ENCODE measurements at regions not wholly inside any gene's neighbourhood (a gene's known extent, or its start where the extent isn't known, plus 50 kb on each side); places are given as distances from the start of the nearest gene placed in this dataset.

DNA sequence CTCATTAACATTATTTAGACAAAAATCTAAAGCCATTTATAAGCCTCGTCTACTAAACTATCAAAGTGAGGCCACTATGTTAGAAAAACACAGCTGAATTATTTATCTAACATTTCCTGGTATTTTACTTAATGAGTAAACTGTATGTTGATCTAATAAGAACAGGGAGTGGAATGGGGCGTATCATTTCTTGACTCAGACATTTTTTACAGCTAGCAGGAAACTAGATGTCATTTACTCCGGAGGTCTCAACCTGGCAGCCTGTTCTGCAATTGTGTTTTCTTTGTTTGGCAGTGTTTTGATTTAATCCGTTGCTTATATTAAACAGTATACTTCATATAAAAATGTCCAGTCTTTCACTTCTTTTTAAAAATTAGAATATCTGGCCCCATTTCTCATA lies 79.1 kb upstream of the ABI3BP start:
- intact Hi-C loops (cut with DNase I; ENCODE audit: low total_unique reads): no loop called here
- TF ChIP-seq CTCF (IDR thresholded peaks at IDR 0.05) (no peak), POLR2A (IDR thresholded peaks at IDR 0.05) (no peak)
- H3K4me3 ChIP-seq: no peak overlapping the region

GRCh38 chr3:101070799-101071121 lies 77.5 kb upstream of the ABI3BP start:
- no peaks in the 10 kb centered on the region for H3K9me3 ChIP-seq
- H3K27ac ChIP-seq: no peak overlapping the region
- TF ChIP-seq POLR2A (IDR thresholded peaks at IDR 0.05) (no peak), CTCF (IDR thresholded peaks at IDR 0.05) (no peak)
- no peaks in the 10 kb centered on the region for H3K27me3 ChIP-seq
- no peak for DNase-seq
- peaks cover 0 to 9% of the 10 kb centered on the region in 2 donors for H3K4me1 ChIP-seq
- intact Hi-C loops (cut with DNase I; ENCODE audit: low total_unique reads): no loop called here
- no peaks in the 10 kb centered on the region for H3K36me3 ChIP-seq
- H3K4me3 ChIP-seq: no peak overlapping the region

More for the DNA sequence above, 79.1 kb upstream of the ABI3BP start:
- Histone ChIP-seq H3K27me3 (no peaks in the 10 kb centered on the region), H3K36me3 (no peaks in the 10 kb centered on the region), H3K4me1 (no peaks in the 10 kb centered on the region), H3K9me3 (no peaks in the 10 kb centered on the region), H3K27ac (no peak overlapping the region)
- no peak for DNase-seq

GRCh38 chr3:101069901-101070798 lies 76.9 kb upstream of the ABI3BP start:
- Histone ChIP-seq H3K36me3 (no peaks in the 10 kb centered on the region), H3K9me3 (no peaks in the 10 kb centered on the region), H3K4me3 (no peak overlapping the region), H3K4me1 (peaks cover 0 to 11% of the 10 kb centered on the region in 2 donors), H3K27ac (peak overlapping the region in 1 of 2 donors; percentile 25), H3K27me3 (no peaks in the 10 kb centered on the region)
- intact Hi-C loops (cut with DNase I; ENCODE audit: low total_unique reads): no loop called here
- TF ChIP-seq POLR2A (IDR thresholded peaks at IDR 0.05): no peak
- peak in 3 of 4 experiments; percentile 10 to 23 (median 19) for TF ChIP-seq CTCF (IDR thresholded peaks at IDR 0.05)
- no peak for DNase-seq

DNA sequence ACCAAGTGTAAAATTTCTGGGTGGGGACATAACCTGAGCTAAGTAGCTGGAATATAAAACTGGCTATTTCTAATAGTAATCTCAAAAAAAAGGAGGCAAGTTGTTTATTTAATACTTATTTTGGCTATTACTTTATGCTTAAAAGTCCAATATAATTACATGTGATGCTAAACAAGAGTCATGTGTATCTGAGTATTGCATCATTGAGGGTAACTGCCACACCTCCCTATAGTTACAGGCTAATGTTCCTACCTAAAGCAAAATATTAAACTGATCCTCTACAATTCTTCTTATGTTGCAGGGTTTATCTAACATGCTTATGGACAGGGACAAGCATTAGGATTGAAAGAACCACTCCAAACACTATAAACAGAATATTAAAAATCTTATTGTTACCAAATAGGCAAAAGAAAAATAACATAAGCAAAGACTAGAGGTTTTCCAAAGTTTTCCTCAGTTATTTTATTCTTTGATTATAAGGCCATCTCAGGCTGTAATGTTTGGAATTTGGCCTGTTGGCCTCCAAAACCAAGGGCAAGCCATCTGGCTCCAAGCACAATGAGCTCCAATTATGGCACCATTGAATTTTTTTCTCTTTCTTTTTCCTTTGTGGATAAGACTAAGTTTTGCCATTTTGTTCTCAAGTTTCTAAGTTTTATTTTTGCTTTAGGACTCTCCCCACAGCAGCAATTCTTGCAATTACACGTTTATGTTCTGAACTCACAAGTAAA lies 75.8 kb upstream of the ABI3BP start:
- peaks cover 0 to 11% of the 10 kb centered on the region in 2 donors for H3K4me1 ChIP-seq
- H3K9me3 ChIP-seq: no peaks in the 10 kb centered on the region
- no peak for TF ChIP-seq POLR2A (IDR thresholded peaks at IDR 0.05)
- TF ChIP-seq CTCF (IDR thresholded peaks at IDR 0.05): no peak
- intact Hi-C loops (cut with DNase I; ENCODE audit: low total_unique reads): no loop called here
- no peaks in the 10 kb centered on the region for H3K36me3 ChIP-seq
- H3K27me3 ChIP-seq: no peaks in the 10 kb centered on the region
- H3K4me3 ChIP-seq: no peak overlapping the region
- peak overlapping the region in 1 of 2 donors; percentile 25 for H3K27ac ChIP-seq
- no peak for DNase-seq

GRCh38 chr3:101066711-101067129 lies 73.5 kb upstream of the ABI3BP start:
- intact Hi-C loops (cut with DNase I; ENCODE audit: low total_unique reads): no loop called here
- no peaks in the 10 kb centered on the region for H3K9me3 ChIP-seq
- H3K4me1 ChIP-seq: peaks cover 0 to 11% of the 10 kb centered on the region in 2 donors
- no peak overlapping the region for H3K4me3 ChIP-seq
- H3K36me3 ChIP-seq: no peaks in the 10 kb centered on the region
- peak overlapping the region in 1 of 2 donors; percentile 57 for H3K27ac ChIP-seq
- no peak for DNase-seq
- no peaks in the 10 kb centered on the region for H3K27me3 ChIP-seq
- TF ChIP-seq POLR2A (IDR thresholded peaks at IDR 0.05) (no peak), CTCF (IDR thresholded peaks at IDR 0.05) (no peak)

Data from uterus (tissue), 3 donors.